ENCODE measurements at regions not wholly inside any gene's neighbourhood (a gene's known extent, or its start where the extent isn't known, plus 50 kb on each side); places are given as distances from the start of the nearest gene placed in this dataset.

DNA sequence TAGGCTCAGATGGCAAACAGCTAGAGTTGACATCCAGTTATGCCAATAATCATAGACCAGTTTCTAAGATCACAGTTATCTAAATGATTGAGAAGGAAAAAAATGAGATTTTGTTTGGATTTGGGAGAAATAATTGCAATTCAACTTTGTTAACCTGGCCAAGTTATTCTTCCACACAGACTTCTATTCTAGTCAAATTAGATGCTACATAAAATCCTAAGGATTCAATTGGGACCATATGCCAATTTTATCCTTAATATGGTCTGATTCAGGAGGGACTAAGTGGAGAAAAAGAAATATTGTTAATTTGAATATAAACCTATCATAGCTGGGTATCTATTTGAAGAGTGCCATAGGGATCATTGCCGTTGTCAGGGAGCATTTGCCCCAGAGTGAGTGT lies 178.3 kb upstream of the SLC7A11 start:
- TF ChIP-seq, protein P1, sequence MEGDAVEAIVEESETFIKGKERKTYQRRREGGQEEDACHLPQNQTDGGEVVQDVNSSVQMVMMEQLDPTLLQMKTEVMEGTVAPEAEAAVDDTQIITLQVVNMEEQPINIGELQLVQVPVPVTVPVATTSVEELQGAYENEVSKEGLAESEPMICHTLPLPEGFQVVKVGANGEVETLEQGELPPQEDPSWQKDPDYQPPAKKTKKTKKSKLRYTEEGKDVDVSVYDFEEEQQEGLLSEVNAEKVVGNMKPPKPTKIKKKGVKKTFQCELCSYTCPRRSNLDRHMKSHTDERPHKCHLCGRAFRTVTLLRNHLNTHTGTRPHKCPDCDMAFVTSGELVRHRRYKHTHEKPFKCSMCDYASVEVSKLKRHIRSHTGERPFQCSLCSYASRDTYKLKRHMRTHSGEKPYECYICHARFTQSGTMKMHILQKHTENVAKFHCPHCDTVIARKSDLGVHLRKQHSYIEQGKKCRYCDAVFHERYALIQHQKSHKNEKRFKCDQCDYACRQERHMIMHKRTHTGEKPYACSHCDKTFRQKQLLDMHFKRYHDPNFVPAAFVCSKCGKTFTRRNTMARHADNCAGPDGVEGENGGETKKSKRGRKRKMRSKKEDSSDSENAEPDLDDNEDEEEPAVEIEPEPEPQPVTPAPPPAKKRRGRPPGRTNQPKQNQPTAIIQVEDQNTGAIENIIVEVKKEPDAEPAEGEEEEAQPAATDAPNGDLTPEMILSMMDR (IDR thresholded peaks at IDR 0.05): no peak
- TF ChIP-seq POLR2AphosphoS5 (IDR thresholded peaks at IDR 0.05): no peak
- no peak for TF ChIP-seq EP300 (IDR thresholded peaks at IDR 0.05)
- no peak for TF ChIP-seq POLR2A (IDR thresholded peaks at IDR 0.05; ENCODE audit: low read depth)

Measured in esophagus muscularis mucosa (tissue), 4 donors.